ENCODE measurements at regions not wholly inside any gene's neighbourhood (a gene's known extent, or its start where the extent isn't known, plus 50 kb on each side); places are given as distances from the start of the nearest gene placed in this dataset.

- Histone ChIP-seq H3K4me1 (ENCODE audit: control insufficient read depth in 1 of 2, extremely low read depth in 1 of 2, insufficient read depth in 2 of 2, low read length in 2 of 2) (peaks cover 16 to 48% of the 10 kb centered on the region in 2 experiments), H3K9me3 (no peaks in the 10 kb centered on the region), H3K36me3 (ENCODE audit: control insufficient read depth in 2 of 2, extremely low read depth in 1 of 2, insufficient read depth in 1 of 2, low read length in 1 of 2) (no peaks in the 10 kb centered on the region), H3K27ac (ENCODE audit: low read length) (no peak overlapping the region), H3K27me3 (replicated peaks in 1 of 2; ENCODE audit: control insufficient read depth in 2 of 2, extremely low read depth in 1 of 2, insufficient read depth in 2 of 2, low read length in 1 of 2) (peaks cover 0 to under 1% of the 10 kb centered on the region in 2 experiments), H3K4me3 (ENCODE audit: control insufficient read depth in 1 of 2, extremely low read depth in 1 of 2, low read length in 1 of 2) (no peak overlapping the region)
- ATAC-seq (replicated peaks in 1 of 4) (no peak), DNase-seq (no peak)
- H3K27me3 Mint-ChIP-seq: no peaks in the 10 kb centered on the region
- peaks cover 2% of the 10 kb centered on the region for H3K36me3 Mint-ChIP-seq
- ChIA-PET CTCF (no interaction called here), POLR2A (no interaction called here)
- no peak overlapping the region for H3K4me3 Mint-ChIP-seq
- H3K4me1 Mint-ChIP-seq: peaks cover 44 to 71% (median 53%) of the 10 kb centered on the region in 3 donors
- no peak overlapping the region for H3K27ac Mint-ChIP-seq
- H3K9me3 Mint-ChIP-seq: peaks cover 2 to 9% (median 7%) of the 10 kb centered on the region in 3 donors
- WGBS (ENCODE audit: insufficient coverage): 100% methylated on average over 2 of the region's 12 CpGs
These were observed 305.8 kb upstream of the PRDM1 start for GRCh38 chr6:105780146-105780860.

- WGBS (ENCODE audit: insufficient coverage): 100% methylated on average over 1 of the region's 5 CpGs
- H3K27me3 ChIP-seq (replicated peaks in 1 of 2; ENCODE audit: control insufficient read depth in 2 of 2, extremely low read depth in 1 of 2, insufficient read depth in 2 of 2, low read length in 1 of 2): no peaks in the 10 kb centered on the region
- H3K4me3 ChIP-seq (ENCODE audit: control insufficient read depth in 1 of 2, extremely low read depth in 1 of 2, low read length in 1 of 2): no peak overlapping the region
- peaks cover 16 to 47% of the 10 kb centered on the region in 2 experiments for H3K4me1 ChIP-seq (ENCODE audit: control insufficient read depth in 1 of 2, extremely low read depth in 1 of 2, insufficient read depth in 2 of 2, low read length in 2 of 2)
- H3K27ac Mint-ChIP-seq: no peak overlapping the region
- peaks cover 5% of the 10 kb centered on the region for H3K36me3 Mint-ChIP-seq
- H3K4me1 Mint-ChIP-seq: peaks cover 39 to 59% (median 45%) of the 10 kb centered on the region in 3 donors
- H3K27me3 Mint-ChIP-seq: no peaks in the 10 kb centered on the region
- H3K9me3 ChIP-seq: no peaks in the 10 kb centered on the region
- peaks cover 7 to 14% (median 13%) of the 10 kb centered on the region in 3 donors for H3K9me3 Mint-ChIP-seq
- CTCF ChIA-PET: no interaction called here
- no peak overlapping the region for H3K27ac ChIP-seq (ENCODE audit: low read length)
- POLR2A ChIA-PET: no interaction called here
- no peak overlapping the region for H3K4me3 Mint-ChIP-seq
- DNase-seq (no peak), ATAC-seq (replicated peaks in 1 of 4) (no peak)
- H3K36me3 ChIP-seq (ENCODE audit: control insufficient read depth in 2 of 2, extremely low read depth in 1 of 2, insufficient read depth in 1 of 2, low read length in 1 of 2): no peaks in the 10 kb centered on the region
These were observed 307.0 kb upstream of the PRDM1 start for GRCh38 chr6:105779110-105779509.

- Histone ChIP-seq H3K27me3 (replicated peaks in 1 of 2; ENCODE audit: control insufficient read depth in 2 of 2, extremely low read depth in 1 of 2, insufficient read depth in 2 of 2, low read length in 1 of 2) (no peaks in the 10 kb centered on the region), H3K4me3 (ENCODE audit: control insufficient read depth in 1 of 2, extremely low read depth in 1 of 2, low read length in 1 of 2) (no peak overlapping the region), H3K36me3 (ENCODE audit: control insufficient read depth in 2 of 2, extremely low read depth in 1 of 2, insufficient read depth in 1 of 2, low read length in 1 of 2) (no peaks in the 10 kb centered on the region), H3K9me3 (no peaks in the 10 kb centered on the region), H3K27ac (ENCODE audit: low read length) (no peak overlapping the region), H3K4me1 (ENCODE audit: control insufficient read depth in 1 of 2, extremely low read depth in 1 of 2, insufficient read depth in 2 of 2, low read length in 2 of 2) (peaks cover 0 to 15% of the 10 kb centered on the region in 2 experiments)
- WGBS (ENCODE audit: insufficient coverage): no CpG with 5 or more reads among the region's 1 CpG
- H3K36me3 Mint-ChIP-seq: peaks cover 5% of the 10 kb centered on the region
- no peak overlapping the region for H3K4me3 Mint-ChIP-seq
- ChIA-PET POLR2A (no interaction called here), CTCF (no interaction called here)
- H3K27me3 Mint-ChIP-seq: no peaks in the 10 kb centered on the region
- DNase-seq: no peak
- H3K9me3 Mint-ChIP-seq: peaks cover 7 to 13% (median 10%) of the 10 kb centered on the region in 3 donors
- ATAC-seq (replicated peaks in 1 of 4): no peak
- peaks cover 12 to 21% (median 12%) of the 10 kb centered on the region in 3 donors for H3K4me1 Mint-ChIP-seq
- H3K27ac Mint-ChIP-seq: no peak overlapping the region
These were observed 311.0 kb upstream of the PRDM1 start for GRCh38 chr6:105775095-105775494.

- no peak for DNase-seq
- H3K4me3 ChIP-seq (ENCODE audit: control insufficient read depth in 1 of 2, extremely low read depth in 1 of 2, low read length in 1 of 2): no peak overlapping the region
- no peaks in the 10 kb centered on the region for H3K27me3 ChIP-seq (replicated peaks in 1 of 2; ENCODE audit: control insufficient read depth in 2 of 2, extremely low read depth in 1 of 2, insufficient read depth in 2 of 2, low read length in 1 of 2)
- Mint-ChIP-seq H3K4me1 (peaks cover 6 to 14% (median 6%) of the 10 kb centered on the region in 3 donors), H3K36me3 (peaks cover 5% of the 10 kb centered on the region), H3K4me3 (no peak overlapping the region), H3K27me3 (no peaks in the 10 kb centered on the region), H3K9me3 (peaks cover 7 to 13% (median 8%) of the 10 kb centered on the region in 3 donors), H3K27ac (no peak overlapping the region)
- H3K36me3 ChIP-seq (ENCODE audit: control insufficient read depth in 2 of 2, extremely low read depth in 1 of 2, insufficient read depth in 1 of 2, low read length in 1 of 2): no peaks in the 10 kb centered on the region
- peaks cover 0 to 8% of the 10 kb centered on the region in 2 experiments for H3K4me1 ChIP-seq (ENCODE audit: control insufficient read depth in 1 of 2, extremely low read depth in 1 of 2, insufficient read depth in 2 of 2, low read length in 2 of 2)
- POLR2A ChIA-PET: no interaction called here
- H3K27ac ChIP-seq (ENCODE audit: low read length): no peak overlapping the region
- CTCF ChIA-PET: interaction anchor here in 1 of 2 donors (0.6 kb wide), 1 partner anchor 125 kb away, joined by 4 read pairs; no protein-coding TSS in a partner anchor
- no peak for ATAC-seq (replicated peaks in 1 of 4)
- no peaks in the 10 kb centered on the region for H3K9me3 ChIP-seq
- WGBS (ENCODE audit: insufficient coverage): no CpG with 5 or more reads among the region's 1 CpG
These were observed 311.9 kb upstream of the PRDM1 start for GRCh38 chr6:105774247-105774646.

GRCh38 chr6:105771313-105771970, 314.7 kb upstream of the PRDM1 start:
- WGBS (ENCODE audit: insufficient coverage): no CpG with 5 or more reads among the region's 1 CpG
- Mint-ChIP-seq H3K9me3 (peaks cover 7 to 13% (median 8%) of the 10 kb centered on the region in 3 donors), H3K4me1 (no peaks in the 10 kb centered on the region), H3K4me3 (no peak overlapping the region), H3K27ac (no peak overlapping the region), H3K27me3 (no peaks in the 10 kb centered on the region), H3K36me3 (peaks cover 5% of the 10 kb centered on the region)
- DNase-seq: no peak
- Histone ChIP-seq H3K4me1 (ENCODE audit: control insufficient read depth in 1 of 2, extremely low read depth in 1 of 2, insufficient read depth in 2 of 2, low read length in 2 of 2) (no peaks in the 10 kb centered on the region), H3K27me3 (replicated peaks in 1 of 2; ENCODE audit: control insufficient read depth in 2 of 2, extremely low read depth in 1 of 2, insufficient read depth in 2 of 2, low read length in 1 of 2) (no peaks in the 10 kb centered on the region), H3K36me3 (ENCODE audit: control insufficient read depth in 2 of 2, extremely low read depth in 1 of 2, insufficient read depth in 1 of 2, low read length in 1 of 2) (no peaks in the 10 kb centered on the region), H3K4me3 (ENCODE audit: control insufficient read depth in 1 of 2, extremely low read depth in 1 of 2, low read length in 1 of 2) (no peak overlapping the region), H3K9me3 (no peaks in the 10 kb centered on the region), H3K27ac (ENCODE audit: low read length) (no peak overlapping the region)
- ATAC-seq (replicated peaks in 1 of 4): no peak
- ChIA-PET CTCF (interaction anchor here in 1 of 2 donors (0.6 kb wide), 1 partner anchor 234 kb away, joined by 3 read pairs; no protein-coding TSS in a partner anchor), POLR2A (no interaction called here)

- ChIA-PET POLR2A (no interaction called here), CTCF (no interaction called here)
- Mint-ChIP-seq H3K4me1 (no peaks in the 10 kb centered on the region), H3K9me3 (peaks cover 2 to 3% (median 3%) of the 10 kb centered on the region in 3 donors), H3K27me3 (no peaks in the 10 kb centered on the region), H3K27ac (no peak overlapping the region), H3K4me3 (no peak overlapping the region), H3K36me3 (no peaks in the 10 kb centered on the region)
- DNase-seq (no peak), ATAC-seq (replicated peaks in 1 of 4) (no peak)
- 90% methylated on average over 2 of the region's 2 CpGs for WGBS (ENCODE audit: insufficient coverage)
- no peaks in the 10 kb centered on the region for H3K4me1 ChIP-seq (ENCODE audit: control insufficient read depth in 1 of 2, extremely low read depth in 1 of 2, insufficient read depth in 2 of 2, low read length in 2 of 2)
- H3K9me3 ChIP-seq: no peaks in the 10 kb centered on the region
- H3K27me3 ChIP-seq (replicated peaks in 1 of 2; ENCODE audit: control insufficient read depth in 2 of 2, extremely low read depth in 1 of 2, insufficient read depth in 2 of 2, low read length in 1 of 2): no peaks in the 10 kb centered on the region
- H3K36me3 ChIP-seq (ENCODE audit: control insufficient read depth in 2 of 2, extremely low read depth in 1 of 2, insufficient read depth in 1 of 2, low read length in 1 of 2): no peaks in the 10 kb centered on the region
- no peak overlapping the region for H3K4me3 ChIP-seq (ENCODE audit: control insufficient read depth in 1 of 2, extremely low read depth in 1 of 2, low read length in 1 of 2)
- H3K27ac ChIP-seq (ENCODE audit: low read length): no peak overlapping the region
These were observed 316.1 kb upstream of the PRDM1 start for GRCh38 chr6:105769987-105770386.
